ENCODE measurements at regions not wholly inside any gene's neighbourhood (a gene's known extent, or its start where the extent isn't known, plus 50 kb on each side); places are given as distances from the start of the nearest gene placed in this dataset.

DNA sequence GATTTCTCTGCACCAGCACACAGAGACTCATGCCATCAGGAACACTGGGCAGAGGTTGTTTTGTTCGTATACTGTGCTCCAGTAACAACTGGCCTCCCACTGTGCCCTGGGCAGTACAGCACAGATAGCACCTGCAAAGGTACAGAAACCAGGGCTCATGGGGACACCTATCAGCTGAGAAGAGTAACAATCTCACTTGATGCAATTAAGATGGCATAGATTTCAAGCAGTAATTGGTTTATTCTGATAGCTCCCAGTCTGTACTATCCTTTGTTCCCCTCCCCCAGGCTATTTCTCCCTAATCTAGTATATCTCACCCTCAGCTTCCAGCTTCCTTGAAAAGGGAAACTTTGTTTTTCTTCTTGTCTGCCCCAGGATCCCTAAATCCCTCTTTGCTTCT, 343.9 kb upstream of the MMADHC start:
- TF ChIP-seq, protein P1, sequence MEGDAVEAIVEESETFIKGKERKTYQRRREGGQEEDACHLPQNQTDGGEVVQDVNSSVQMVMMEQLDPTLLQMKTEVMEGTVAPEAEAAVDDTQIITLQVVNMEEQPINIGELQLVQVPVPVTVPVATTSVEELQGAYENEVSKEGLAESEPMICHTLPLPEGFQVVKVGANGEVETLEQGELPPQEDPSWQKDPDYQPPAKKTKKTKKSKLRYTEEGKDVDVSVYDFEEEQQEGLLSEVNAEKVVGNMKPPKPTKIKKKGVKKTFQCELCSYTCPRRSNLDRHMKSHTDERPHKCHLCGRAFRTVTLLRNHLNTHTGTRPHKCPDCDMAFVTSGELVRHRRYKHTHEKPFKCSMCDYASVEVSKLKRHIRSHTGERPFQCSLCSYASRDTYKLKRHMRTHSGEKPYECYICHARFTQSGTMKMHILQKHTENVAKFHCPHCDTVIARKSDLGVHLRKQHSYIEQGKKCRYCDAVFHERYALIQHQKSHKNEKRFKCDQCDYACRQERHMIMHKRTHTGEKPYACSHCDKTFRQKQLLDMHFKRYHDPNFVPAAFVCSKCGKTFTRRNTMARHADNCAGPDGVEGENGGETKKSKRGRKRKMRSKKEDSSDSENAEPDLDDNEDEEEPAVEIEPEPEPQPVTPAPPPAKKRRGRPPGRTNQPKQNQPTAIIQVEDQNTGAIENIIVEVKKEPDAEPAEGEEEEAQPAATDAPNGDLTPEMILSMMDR (IDR thresholded peaks at IDR 0.05), result no peak
- no peak for TF ChIP-seq POLR2A (IDR thresholded peaks at IDR 0.05)
